SU-DHL-6 (cell line): ENCODE measurements at regions not wholly inside any gene's neighbourhood (a gene's known extent, or its start where the extent isn't known, plus 50 kb on each side); places are given as distances from the start of the nearest gene placed in this dataset.

ENCODE experiments used
- EZH2phosphoT487 ChIP-seq: fragments of 200-600 bp; sonication (generic), shearing (Covaris generic); conservative IDR thresholded peaks from 2 replicates; pipeline ENCODE4 v1.6.1; 2018; ENCODE audit warnings: mild to moderate bottlenecking, antibody characterized with exemption, low read length, moderate library complexity, mixed read lengths
- TF ChIP-seq, protein P1 (sequence below): fragments of 200-600 bp; sonication (generic); IDR thresholded peaks from one replicate; pipeline ENCODE4 v1.5.1; 2017; ENCODE audit warnings: antibody characterized with exemption, mild to moderate bottlenecking, low read length, moderate library complexity; ENCODE audit not compliant: insufficient read depth, poor library complexity, severe bottlenecking

DNA sequence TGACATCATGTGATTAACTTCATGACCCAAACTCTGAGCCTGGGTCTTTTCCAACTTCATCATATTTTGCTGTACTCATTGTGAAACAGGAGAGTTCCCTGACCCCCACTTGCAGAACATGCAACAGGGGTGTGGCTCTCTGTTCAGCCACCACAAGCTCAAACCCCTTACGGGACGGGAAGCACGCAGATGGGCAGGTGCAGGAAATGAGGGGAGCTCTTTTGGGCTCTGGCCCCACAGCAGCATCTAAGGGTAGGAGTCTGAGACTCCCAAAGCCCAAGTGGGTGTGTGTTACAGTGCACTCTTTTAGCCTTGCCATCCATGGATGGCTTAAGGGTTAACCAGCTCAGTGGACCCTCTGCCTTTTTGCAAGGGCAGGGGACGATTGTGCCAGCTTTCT is 599.5 kb upstream of the SMIM31 start:
- TF ChIP-seq, protein P1, sequence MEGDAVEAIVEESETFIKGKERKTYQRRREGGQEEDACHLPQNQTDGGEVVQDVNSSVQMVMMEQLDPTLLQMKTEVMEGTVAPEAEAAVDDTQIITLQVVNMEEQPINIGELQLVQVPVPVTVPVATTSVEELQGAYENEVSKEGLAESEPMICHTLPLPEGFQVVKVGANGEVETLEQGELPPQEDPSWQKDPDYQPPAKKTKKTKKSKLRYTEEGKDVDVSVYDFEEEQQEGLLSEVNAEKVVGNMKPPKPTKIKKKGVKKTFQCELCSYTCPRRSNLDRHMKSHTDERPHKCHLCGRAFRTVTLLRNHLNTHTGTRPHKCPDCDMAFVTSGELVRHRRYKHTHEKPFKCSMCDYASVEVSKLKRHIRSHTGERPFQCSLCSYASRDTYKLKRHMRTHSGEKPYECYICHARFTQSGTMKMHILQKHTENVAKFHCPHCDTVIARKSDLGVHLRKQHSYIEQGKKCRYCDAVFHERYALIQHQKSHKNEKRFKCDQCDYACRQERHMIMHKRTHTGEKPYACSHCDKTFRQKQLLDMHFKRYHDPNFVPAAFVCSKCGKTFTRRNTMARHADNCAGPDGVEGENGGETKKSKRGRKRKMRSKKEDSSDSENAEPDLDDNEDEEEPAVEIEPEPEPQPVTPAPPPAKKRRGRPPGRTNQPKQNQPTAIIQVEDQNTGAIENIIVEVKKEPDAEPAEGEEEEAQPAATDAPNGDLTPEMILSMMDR: no peak
- no peak for TF ChIP-seq EZH2phosphoT487
